SK-N-SH (cell line): ENCODE measurements at regions not wholly inside any gene's neighbourhood (a gene's known extent, or its start where the extent isn't known, plus 50 kb on each side); places are given as distances from the start of the nearest gene placed in this dataset.
"Not testable (repeated sequence)": the region's sequence is repeated elsewhere in the genome, so short reads cannot be mapped to it uniquely, and the experiment has no call there.

Source experiments
- CTCF ChIA-PET: fragments of 300-600, 350-600 bp; formaldehyde crosslinking; extraction: SDS; loops from one replicate; lab custom pipeline; 2021; lab: Yijun Ruan, JAX
- POLR2A ChIA-PET: fragments of 350-600 bp; sonication (Branson Sonifier 250); formaldehyde crosslinking; extraction: SDS; loops from one replicate; lab custom pipeline; 2020; ENCODE audit warnings: antibody characterized with exemption, inconsistent platforms; lab: Yijun Ruan, JAX
- DNase-seq: peaks from one replicate; pipeline ENCODE4 v3.0.0; 2012
- H2AFZ ChIP-seq: fragments of 200-600 bp; sonication (generic); 2 replicates; pipeline ENCODE4 v1.8.1; 2016; ENCODE audit warnings: antibody characterized with exemption, mild to moderate bottlenecking, low read depth
- H3F3A ChIP-seq: fragments of 200-600 bp; sonication (generic); replicated peaks from 2 replicates; pipeline ENCODE3; 2016; ENCODE audit warnings: antibody characterized with exemption, mild to moderate bottlenecking; ENCODE audit not compliant: insufficient read depth
- H3K27ac ChIP-seq, 2 experiments: fragments of 200-500 bp in 1 of 2; fragments of 200-600 bp in 1 of 2; sonication (Bioruptor generic) in 1 of 2; sonication (generic), shearing (Covaris generic) in 1 of 2; 2 replicates each; pipeline versions ENCODE4 v1.5.1 to v1.6.1; 2014 to 2016; ENCODE audit warnings: low read depth in 2 of 2, inconsistent platforms in 1 of 2, low read length in 1 of 2, mild to moderate bottlenecking in 1 of 2, mixed read lengths in 1 of 2
- H3K27me3 ChIP-seq: fragments of 200-600 bp; sonication (generic), shearing (Covaris generic); 2 replicates; pipeline ENCODE4 v1.6.1; 2016; ENCODE audit warnings: mixed run types; ENCODE audit not compliant: insufficient read depth
- H3K36me3 ChIP-seq, 2 experiments: fragments of 200-500 bp in 1 of 2; fragments of 200-600 bp in 1 of 2; sonication (Bioruptor generic) in 1 of 2; sonication (generic) in 1 of 2; replicated peaks in 1 of 2; 2 replicates each; pipeline versions ENCODE3 to v1.5.1; 2014 to 2016; ENCODE audit warnings: low read length in 1 of 2, mild to moderate bottlenecking in 1 of 2; ENCODE audit not compliant: insufficient read depth in 2 of 2, control insufficient read depth in 1 of 2
- H3K4me1 ChIP-seq, 2 experiments: fragments of 200-500 bp in 1 of 2; fragments of 200-600 bp in 1 of 2; sonication (Bioruptor generic) in 1 of 2; sonication (generic), shearing (Covaris generic) in 1 of 2; 2 replicates each; pipeline versions ENCODE4 v1.5.1 to v1.6.1; 2014 to 2016; ENCODE audit warnings: low read depth in 1 of 2, low read length in 1 of 2, mixed run types in 1 of 2; ENCODE audit not compliant: insufficient read depth in 2 of 2, control insufficient read depth in 1 of 2
- H3K4me2 ChIP-seq: fragments of 200-600 bp; sonication (generic), shearing (Covaris generic); 2 replicates; pipeline ENCODE4 v1.6.1; 2017; ENCODE audit warnings: mixed run types
- H3K4me3 ChIP-seq, 2 experiments: fragments of 200-500 bp in 1 of 2; fragments of 200-600 bp in 1 of 2; sonication (Bioruptor generic) in 1 of 2; sonication (generic), shearing (Covaris generic) in 1 of 2; 2 replicates each; pipeline versions ENCODE4 v1.5.1 to v1.8.1; 2014 to 2016; ENCODE audit warnings: low read depth in 2 of 2, inconsistent platforms in 1 of 2, low read length in 1 of 2, mild to moderate bottlenecking in 1 of 2, mixed read lengths in 1 of 2, moderate library complexity in 1 of 2
- H3K79me2 ChIP-seq: fragments of 200-600 bp; sonication (generic); 2 replicates; pipeline ENCODE4 v1.8.1; 2017; ENCODE audit warnings: mild to moderate bottlenecking; ENCODE audit not compliant: insufficient read depth
- H3K9ac ChIP-seq: fragments of 200-600 bp; sonication (generic); 2 replicates; pipeline ENCODE4 v1.6.1; 2017; ENCODE audit warnings: mixed run types
- H3K9me2 ChIP-seq: fragments of 200-600 bp; sonication (generic); 2 replicates; pipeline ENCODE4 v1.6.1; 2017; ENCODE audit warnings: mixed run types
- H3K9me3 ChIP-seq: fragments of 200-600 bp; sonication (generic); 2 replicates; pipeline ENCODE4 v1.6.1; 2017; ENCODE audit warnings: mixed run types, mild to moderate bottlenecking, moderate library complexity
- H4K20me1 ChIP-seq: fragments of 200-600 bp; sonication (generic); 2 replicates; pipeline ENCODE4 v1.6.1; 2017; ENCODE audit warnings: mild to moderate bottlenecking, mixed run types; ENCODE audit not compliant: insufficient read depth
- CHD2 ChIP-seq: fragments of 150-350 bp; IDR thresholded peaks from 2 replicates; pipeline ENCODE4 v1.6.1; 2018; ENCODE audit warnings: low read length; ENCODE audit not compliant: partially characterized antibody
- FOSL2 ChIP-seq: IDR thresholded peaks from 2 replicates; pipeline ENCODE4 v1.4.0; 2012; ENCODE audit warnings: low read depth, mild to moderate bottlenecking, moderate library complexity, borderline replicate concordance
- FOXM1 ChIP-seq: IDR thresholded peaks from 2 replicates; pipeline ENCODE4 v1.4.0; 2012; ENCODE audit warnings: low read depth, mild to moderate bottlenecking
- GABPA ChIP-seq: IDR thresholded peaks from 2 replicates; pipeline ENCODE4 v1.4.0; 2012; ENCODE audit warnings: low read depth, mild to moderate bottlenecking
- GATA2 ChIP-seq: sonication (generic); formaldehyde crosslinking; IDR thresholded peaks from 2 replicates; pipeline ENCODE4 v1.5.0; 2020; ENCODE audit warnings: mild to moderate bottlenecking, missing genetic modification reagents
- MEF2A ChIP-seq: IDR thresholded peaks from 2 replicates; pipeline ENCODE4 v1.4.0; 2012; ENCODE audit warnings: low read depth, borderline replicate concordance
- NFIC ChIP-seq: IDR thresholded peaks from 2 replicates; pipeline ENCODE4 v1.4.0; 2012; ENCODE audit warnings: borderline replicate concordance
- RFX5 ChIP-seq: IDR thresholded peaks from 2 replicates; pipeline ENCODE4 v1.6.1; 2012; ENCODE audit warnings: mild to moderate bottlenecking, improper control_type of control experiment, low read length
- RXRA ChIP-seq: IDR thresholded peaks from 2 replicates; pipeline ENCODE4 v1.4.0; 2012; ENCODE audit warnings: low read depth, mild to moderate bottlenecking, borderline replicate concordance
- TCF12 ChIP-seq: IDR thresholded peaks from 2 replicates; pipeline ENCODE4 v1.4.0; 2012
- TEAD4 ChIP-seq: IDR thresholded peaks from 2 replicates; pipeline ENCODE4 v1.4.0; 2012; ENCODE audit warnings: mild to moderate bottlenecking, borderline replicate concordance; ENCODE audit not compliant: insufficient read depth
- WGBS: methylation state at CpG from one replicate; pipeline ENCODE4 v1.1.6; 2017; ENCODE audit warnings: low lambda C conversion rate; 5-methylcytosine and 5-hydroxymethylcytosine counted together
- TF ChIP-seq, protein P1 (sequence below): fragments of 200-600 bp; sonication (generic); IDR thresholded peaks from 2 replicates; pipeline ENCODE4 v1.6.1; 2017; ENCODE audit warnings: antibody characterized with exemption, mild to moderate bottlenecking, moderate library complexity
- TF ChIP-seq, protein P2 (sequence below): IDR thresholded peaks from 2 replicates; pipeline ENCODE4 v1.4.0; 2012; ENCODE audit warnings: low read depth, borderline replicate concordance
- TF ChIP-seq, protein P3 (sequence below): IDR thresholded peaks from 2 replicates; pipeline ENCODE4 v1.4.0; 2012; ENCODE audit warnings: low read depth, borderline replicate concordance
- TF ChIP-seq, protein P4 (sequence below): IDR thresholded peaks from 2 replicates; pipeline ENCODE4 v1.6.1; 2012; ENCODE audit warnings: mild to moderate bottlenecking, low read depth, low read length, moderate library complexity

GRCh38 chr2:77873506-77873905, 351.3 kb upstream of the LRRTM4 start (continued):
- no peak for TF ChIP-seq MEF2A
- TF ChIP-seq, all 33 proteins: peak for 0

GRCh38 chr2:77900211-77900610, 378.0 kb upstream of the LRRTM4 start:
- H3K9me2 ChIP-seq, H3K9ac ChIP-seq, H3K27me3 ChIP-seq, H2AFZ ChIP-seq, H3K4me3 ChIP-seq, H3K4me2 ChIP-seq, CTCF ChIA-PET, DNase-seq, POLR2A ChIA-PET, H3K36me3 ChIP-seq, H4K20me1 ChIP-seq, H3F3A ChIP-seq, H3K79me2 ChIP-seq, H3K27ac ChIP-seq, H3K4me1 ChIP-seq: not testable (repeated sequence)
- H3K9me3 ChIP-seq: 0 out of 2 replicates have a peak, but pooled peaks cover 14% of the 10 kb centered on the region
- 41% methylated on average over 6 of the region's 6 CpGs for WGBS

DNA sequence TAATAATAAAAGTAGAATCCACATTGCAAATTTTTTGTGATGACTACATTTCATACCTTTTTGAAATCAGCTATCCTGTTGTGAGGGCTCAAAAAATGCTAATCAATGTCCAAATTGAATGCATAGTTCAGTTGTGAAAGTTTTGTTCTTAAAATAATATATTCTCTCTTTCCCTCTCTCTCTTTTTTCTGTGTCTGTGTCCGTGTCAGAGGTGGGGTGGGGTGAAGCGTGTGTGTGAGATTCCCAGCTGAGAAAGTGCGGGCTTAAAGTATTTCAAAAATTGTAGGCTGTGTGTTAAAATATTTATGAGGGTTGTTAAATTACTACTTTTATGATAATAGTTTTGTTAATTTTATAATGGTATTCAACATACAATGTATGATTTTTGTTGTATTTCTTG, 388.0 kb upstream of the LRRTM4 start:
- H3K36me3 ChIP-seq: no peaks in the 10 kb centered on the region
- H3K27ac ChIP-seq: no peak overlapping the region
- no peak for DNase-seq
- no peak overlapping the region for H3K4me2 ChIP-seq
- no peaks in the 10 kb centered on the region for H3K79me2 ChIP-seq
- H3K9me3 ChIP-seq: 0 out of 2 replicates have a peak, but pooled peaks cover 5% of the 10 kb centered on the region
- H3K27me3 ChIP-seq: no peaks in the 10 kb centered on the region
- H4K20me1 ChIP-seq: no peaks in the 10 kb centered on the region
- H3K9ac ChIP-seq: no peak overlapping the region
- WGBS: 44% methylated on average over 3 of the region's 3 CpGs
- no peak for TF ChIP-seq TEAD4
- no peak for TF ChIP-seq NFIC
- no peak for TF ChIP-seq GATA2 (CRISPR knock-in tag)
- no peak for TF ChIP-seq TCF12
- TF ChIP-seq, protein P1, sequence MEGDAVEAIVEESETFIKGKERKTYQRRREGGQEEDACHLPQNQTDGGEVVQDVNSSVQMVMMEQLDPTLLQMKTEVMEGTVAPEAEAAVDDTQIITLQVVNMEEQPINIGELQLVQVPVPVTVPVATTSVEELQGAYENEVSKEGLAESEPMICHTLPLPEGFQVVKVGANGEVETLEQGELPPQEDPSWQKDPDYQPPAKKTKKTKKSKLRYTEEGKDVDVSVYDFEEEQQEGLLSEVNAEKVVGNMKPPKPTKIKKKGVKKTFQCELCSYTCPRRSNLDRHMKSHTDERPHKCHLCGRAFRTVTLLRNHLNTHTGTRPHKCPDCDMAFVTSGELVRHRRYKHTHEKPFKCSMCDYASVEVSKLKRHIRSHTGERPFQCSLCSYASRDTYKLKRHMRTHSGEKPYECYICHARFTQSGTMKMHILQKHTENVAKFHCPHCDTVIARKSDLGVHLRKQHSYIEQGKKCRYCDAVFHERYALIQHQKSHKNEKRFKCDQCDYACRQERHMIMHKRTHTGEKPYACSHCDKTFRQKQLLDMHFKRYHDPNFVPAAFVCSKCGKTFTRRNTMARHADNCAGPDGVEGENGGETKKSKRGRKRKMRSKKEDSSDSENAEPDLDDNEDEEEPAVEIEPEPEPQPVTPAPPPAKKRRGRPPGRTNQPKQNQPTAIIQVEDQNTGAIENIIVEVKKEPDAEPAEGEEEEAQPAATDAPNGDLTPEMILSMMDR: no peak
- no peak for TF ChIP-seq RXRA
- TF ChIP-seq GABPA: no peak
- TF ChIP-seq, protein P2, sequence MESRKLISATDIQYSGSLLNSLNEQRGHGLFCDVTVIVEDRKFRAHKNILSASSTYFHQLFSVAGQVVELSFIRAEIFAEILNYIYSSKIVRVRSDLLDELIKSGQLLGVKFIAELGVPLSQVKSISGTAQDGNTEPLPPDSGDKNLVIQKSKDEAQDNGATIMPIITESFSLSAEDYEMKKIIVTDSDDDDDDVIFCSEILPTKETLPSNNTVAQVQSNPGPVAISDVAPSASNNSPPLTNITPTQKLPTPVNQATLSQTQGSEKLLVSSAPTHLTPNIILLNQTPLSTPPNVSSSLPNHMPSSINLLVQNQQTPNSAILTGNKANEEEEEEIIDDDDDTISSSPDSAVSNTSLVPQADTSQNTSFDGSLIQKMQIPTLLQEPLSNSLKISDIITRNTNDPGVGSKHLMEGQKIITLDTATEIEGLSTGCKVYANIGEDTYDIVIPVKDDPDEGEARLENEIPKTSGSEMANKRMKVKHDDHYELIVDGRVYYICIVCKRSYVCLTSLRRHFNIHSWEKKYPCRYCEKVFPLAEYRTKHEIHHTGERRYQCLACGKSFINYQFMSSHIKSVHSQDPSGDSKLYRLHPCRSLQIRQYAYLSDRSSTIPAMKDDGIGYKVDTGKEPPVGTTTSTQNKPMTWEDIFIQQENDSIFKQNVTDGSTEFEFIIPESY: no peak
- no peak for TF ChIP-seq FOSL2
- no peak for TF ChIP-seq CHD2
- TF ChIP-seq FOXM1: no peak
- TF ChIP-seq RFX5: no peak
- TF ChIP-seq, protein P3, sequence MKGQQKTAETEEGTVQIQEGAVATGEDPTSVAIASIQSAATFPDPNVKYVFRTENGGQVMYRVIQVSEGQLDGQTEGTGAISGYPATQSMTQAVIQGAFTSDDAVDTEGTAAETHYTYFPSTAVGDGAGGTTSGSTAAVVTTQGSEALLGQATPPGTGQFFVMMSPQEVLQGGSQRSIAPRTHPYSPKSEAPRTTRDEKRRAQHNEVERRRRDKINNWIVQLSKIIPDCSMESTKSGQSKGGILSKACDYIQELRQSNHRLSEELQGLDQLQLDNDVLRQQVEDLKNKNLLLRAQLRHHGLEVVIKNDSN: no peak
- TF ChIP-seq, protein P4, sequence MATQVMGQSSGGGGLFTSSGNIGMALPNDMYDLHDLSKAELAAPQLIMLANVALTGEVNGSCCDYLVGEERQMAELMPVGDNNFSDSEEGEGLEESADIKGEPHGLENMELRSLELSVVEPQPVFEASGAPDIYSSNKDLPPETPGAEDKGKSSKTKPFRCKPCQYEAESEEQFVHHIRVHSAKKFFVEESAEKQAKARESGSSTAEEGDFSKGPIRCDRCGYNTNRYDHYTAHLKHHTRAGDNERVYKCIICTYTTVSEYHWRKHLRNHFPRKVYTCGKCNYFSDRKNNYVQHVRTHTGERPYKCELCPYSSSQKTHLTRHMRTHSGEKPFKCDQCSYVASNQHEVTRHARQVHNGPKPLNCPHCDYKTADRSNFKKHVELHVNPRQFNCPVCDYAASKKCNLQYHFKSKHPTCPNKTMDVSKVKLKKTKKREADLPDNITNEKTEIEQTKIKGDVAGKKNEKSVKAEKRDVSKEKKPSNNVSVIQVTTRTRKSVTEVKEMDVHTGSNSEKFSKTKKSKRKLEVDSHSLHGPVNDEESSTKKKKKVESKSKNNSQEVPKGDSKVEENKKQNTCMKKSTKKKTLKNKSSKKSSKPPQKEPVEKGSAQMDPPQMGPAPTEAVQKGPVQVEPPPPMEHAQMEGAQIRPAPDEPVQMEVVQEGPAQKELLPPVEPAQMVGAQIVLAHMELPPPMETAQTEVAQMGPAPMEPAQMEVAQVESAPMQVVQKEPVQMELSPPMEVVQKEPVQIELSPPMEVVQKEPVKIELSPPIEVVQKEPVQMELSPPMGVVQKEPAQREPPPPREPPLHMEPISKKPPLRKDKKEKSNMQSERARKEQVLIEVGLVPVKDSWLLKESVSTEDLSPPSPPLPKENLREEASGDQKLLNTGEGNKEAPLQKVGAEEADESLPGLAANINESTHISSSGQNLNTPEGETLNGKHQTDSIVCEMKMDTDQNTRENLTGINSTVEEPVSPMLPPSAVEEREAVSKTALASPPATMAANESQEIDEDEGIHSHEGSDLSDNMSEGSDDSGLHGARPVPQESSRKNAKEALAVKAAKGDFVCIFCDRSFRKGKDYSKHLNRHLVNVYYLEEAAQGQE: no peak
- CTCF ChIA-PET: no interaction called here
- POLR2A ChIA-PET: no interaction called here
- no peaks in the 10 kb centered on the region for H3K4me1 ChIP-seq
- no peak overlapping the region for H2AFZ ChIP-seq
- no peaks in the 10 kb centered on the region for H3F3A ChIP-seq
- no peaks in the 10 kb centered on the region for H3K9me2 ChIP-seq
- H3K4me3 ChIP-seq: no peak overlapping the region
